SK-N-SH (cell line): ENCODE measurements at regions not wholly inside any gene's neighbourhood (a gene's known extent, or its start where the extent isn't known, plus 50 kb on each side); places are given as distances from the start of the nearest gene placed in this dataset.

ENCODE experiments used
- EP300 ChIP-seq, 2 experiments: IDR thresholded peaks; 2 replicates each; pipeline versions ENCODE4 v1.4.0 to v1.6.1; 2012; ENCODE audit warnings: borderline replicate concordance in 1 of 2, low read depth in 1 of 2, low read length in 1 of 2
- EZH2phosphoT487 ChIP-seq: fragments of 200-600 bp; sonication (generic); IDR thresholded peaks from 2 replicates; pipeline ENCODE4 v1.6.1; 2017; ENCODE audit warnings: low read depth, mixed run types, mild to moderate bottlenecking, antibody characterized with exemption, moderate library complexity, borderline replicate concordance
- JUND ChIP-seq: IDR thresholded peaks from 2 replicates; pipeline ENCODE4 v1.4.0; 2012
- POLR2AphosphoS5 ChIP-seq: IDR thresholded peaks from 2 replicates; pipeline ENCODE4 v1.6.1; 2012; ENCODE audit warnings: low read depth, low read length
- RCOR1 ChIP-seq: fragments of 150-350 bp; IDR thresholded peaks from 2 replicates; pipeline ENCODE4 v1.6.1; 2017; ENCODE audit warnings: antibody characterized with exemption, low read length
- TF ChIP-seq, protein P1 (sequence below): fragments of 200-600 bp; sonication (generic); IDR thresholded peaks from 2 replicates; pipeline ENCODE4 v1.6.1; 2017; ENCODE audit warnings: antibody characterized with exemption, mild to moderate bottlenecking, moderate library complexity
- TF ChIP-seq, protein P2 (sequence below): IDR thresholded peaks from 2 replicates; pipeline ENCODE4 v1.6.1; 2012; ENCODE audit warnings: mild to moderate bottlenecking, low read depth, low read length, moderate library complexity

DNA sequence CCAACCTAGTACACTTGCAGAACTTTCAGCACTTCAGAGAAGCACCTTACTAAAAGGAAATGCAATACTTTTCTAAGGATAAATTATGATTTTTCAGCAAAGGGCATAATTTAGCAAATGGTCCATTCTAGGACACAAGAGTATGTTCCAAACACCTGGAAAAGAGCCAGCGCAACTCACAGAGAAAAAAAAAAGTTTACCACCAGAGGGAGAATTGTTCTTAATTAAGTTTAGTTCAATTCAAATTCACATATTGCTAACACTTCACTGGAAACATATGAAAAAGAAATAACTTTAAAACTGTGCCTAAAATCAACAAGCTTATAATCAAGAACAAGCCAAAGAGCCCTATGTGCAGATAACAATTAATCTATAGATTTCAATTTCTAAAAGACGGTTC, 338.1 kb downstream of the SEC16B start:
- TF ChIP-seq EP300 (IDR thresholded peaks at IDR 0.05; ENCODE audit: borderline replicate concordance in 1 of 2, low read depth in 1 of 2, low read length in 1 of 2) (no peak), RCOR1 (no peak), EZH2phosphoT487 (no peak), POLR2AphosphoS5 (no peak), JUND (no peak)
- TF ChIP-seq, protein P1, sequence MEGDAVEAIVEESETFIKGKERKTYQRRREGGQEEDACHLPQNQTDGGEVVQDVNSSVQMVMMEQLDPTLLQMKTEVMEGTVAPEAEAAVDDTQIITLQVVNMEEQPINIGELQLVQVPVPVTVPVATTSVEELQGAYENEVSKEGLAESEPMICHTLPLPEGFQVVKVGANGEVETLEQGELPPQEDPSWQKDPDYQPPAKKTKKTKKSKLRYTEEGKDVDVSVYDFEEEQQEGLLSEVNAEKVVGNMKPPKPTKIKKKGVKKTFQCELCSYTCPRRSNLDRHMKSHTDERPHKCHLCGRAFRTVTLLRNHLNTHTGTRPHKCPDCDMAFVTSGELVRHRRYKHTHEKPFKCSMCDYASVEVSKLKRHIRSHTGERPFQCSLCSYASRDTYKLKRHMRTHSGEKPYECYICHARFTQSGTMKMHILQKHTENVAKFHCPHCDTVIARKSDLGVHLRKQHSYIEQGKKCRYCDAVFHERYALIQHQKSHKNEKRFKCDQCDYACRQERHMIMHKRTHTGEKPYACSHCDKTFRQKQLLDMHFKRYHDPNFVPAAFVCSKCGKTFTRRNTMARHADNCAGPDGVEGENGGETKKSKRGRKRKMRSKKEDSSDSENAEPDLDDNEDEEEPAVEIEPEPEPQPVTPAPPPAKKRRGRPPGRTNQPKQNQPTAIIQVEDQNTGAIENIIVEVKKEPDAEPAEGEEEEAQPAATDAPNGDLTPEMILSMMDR, result no peak
- TF ChIP-seq, protein P2, sequence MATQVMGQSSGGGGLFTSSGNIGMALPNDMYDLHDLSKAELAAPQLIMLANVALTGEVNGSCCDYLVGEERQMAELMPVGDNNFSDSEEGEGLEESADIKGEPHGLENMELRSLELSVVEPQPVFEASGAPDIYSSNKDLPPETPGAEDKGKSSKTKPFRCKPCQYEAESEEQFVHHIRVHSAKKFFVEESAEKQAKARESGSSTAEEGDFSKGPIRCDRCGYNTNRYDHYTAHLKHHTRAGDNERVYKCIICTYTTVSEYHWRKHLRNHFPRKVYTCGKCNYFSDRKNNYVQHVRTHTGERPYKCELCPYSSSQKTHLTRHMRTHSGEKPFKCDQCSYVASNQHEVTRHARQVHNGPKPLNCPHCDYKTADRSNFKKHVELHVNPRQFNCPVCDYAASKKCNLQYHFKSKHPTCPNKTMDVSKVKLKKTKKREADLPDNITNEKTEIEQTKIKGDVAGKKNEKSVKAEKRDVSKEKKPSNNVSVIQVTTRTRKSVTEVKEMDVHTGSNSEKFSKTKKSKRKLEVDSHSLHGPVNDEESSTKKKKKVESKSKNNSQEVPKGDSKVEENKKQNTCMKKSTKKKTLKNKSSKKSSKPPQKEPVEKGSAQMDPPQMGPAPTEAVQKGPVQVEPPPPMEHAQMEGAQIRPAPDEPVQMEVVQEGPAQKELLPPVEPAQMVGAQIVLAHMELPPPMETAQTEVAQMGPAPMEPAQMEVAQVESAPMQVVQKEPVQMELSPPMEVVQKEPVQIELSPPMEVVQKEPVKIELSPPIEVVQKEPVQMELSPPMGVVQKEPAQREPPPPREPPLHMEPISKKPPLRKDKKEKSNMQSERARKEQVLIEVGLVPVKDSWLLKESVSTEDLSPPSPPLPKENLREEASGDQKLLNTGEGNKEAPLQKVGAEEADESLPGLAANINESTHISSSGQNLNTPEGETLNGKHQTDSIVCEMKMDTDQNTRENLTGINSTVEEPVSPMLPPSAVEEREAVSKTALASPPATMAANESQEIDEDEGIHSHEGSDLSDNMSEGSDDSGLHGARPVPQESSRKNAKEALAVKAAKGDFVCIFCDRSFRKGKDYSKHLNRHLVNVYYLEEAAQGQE, result no peak
